ENCODE measurements at regions not wholly inside any gene's neighbourhood (a gene's known extent, or its start where the extent isn't known, plus 50 kb on each side); places are given as distances from the start of the nearest gene placed in this dataset.

DNA sequence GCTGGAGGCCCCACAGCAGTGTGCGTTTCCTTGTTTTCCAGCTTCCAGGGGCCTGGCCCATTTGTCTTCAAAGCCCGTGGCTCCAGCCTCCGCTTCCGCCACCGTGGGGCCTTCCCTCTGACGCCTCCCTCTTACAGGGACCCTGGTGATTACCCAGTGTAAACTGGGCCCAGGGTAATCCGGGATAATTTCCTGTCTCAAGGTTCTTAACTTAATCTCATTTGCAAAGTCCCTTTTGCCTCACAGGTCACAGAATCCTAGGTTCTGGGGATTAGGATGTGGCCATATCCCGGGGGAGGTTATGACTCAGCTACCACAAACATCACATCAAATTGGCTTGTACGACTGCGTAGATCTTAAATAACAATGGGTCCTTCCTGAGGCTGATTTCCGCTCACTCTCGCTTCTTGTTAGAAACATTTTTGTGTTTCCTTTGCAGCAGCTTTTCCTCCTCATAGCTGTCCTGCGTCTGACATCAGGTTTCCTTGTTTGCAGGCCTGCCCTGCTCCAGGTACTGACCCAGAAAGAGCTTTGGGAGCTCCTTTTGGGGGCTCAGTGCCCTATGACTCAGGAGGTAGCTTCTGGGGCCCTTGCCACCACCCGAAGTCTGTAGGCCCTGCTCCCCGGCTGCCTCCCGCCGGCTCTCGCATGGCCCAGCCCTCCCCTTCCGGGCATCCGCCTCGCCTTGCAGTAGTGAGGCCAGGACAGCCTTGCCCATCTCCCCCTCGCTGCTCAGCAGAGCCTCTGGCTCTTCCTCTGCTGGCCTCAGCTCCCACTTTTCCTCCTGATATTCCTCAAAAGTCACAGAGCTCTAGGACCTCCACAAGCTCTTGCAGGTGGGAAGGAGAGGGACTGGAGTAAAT lies 100.5 kb downstream of the ERMARD start:
- Histone ChIP-seq H3K4me3 (no peak overlapping the region), H3K9me3 (peaks cover 0 to 6% (median 0%) of the 10 kb centered on the region in 3 donors), H3K36me3 (no peaks in the 10 kb centered on the region), H3K4me1 (peaks cover 0 to 19% (median 7%) of the 10 kb centered on the region in 3 donors), H3K27me3 (no peaks in the 10 kb centered on the region), H3K27ac (peak overlapping the region in 3 of 4 donors; percentile 26 to 72 (median 72))
- intact Hi-C loops (cut with DNase I), result no loop called here
- no peak for DNase-seq
- TF ChIP-seq POLR2A (IDR thresholded peaks at IDR 0.05), result no peak
- TF ChIP-seq CTCF (IDR thresholded peaks at IDR 0.05), result no peak
- 48 to 54% methylated on average over 11 to 15 of the region's 22 CpGs for WGBS, 2 donors

DNA sequence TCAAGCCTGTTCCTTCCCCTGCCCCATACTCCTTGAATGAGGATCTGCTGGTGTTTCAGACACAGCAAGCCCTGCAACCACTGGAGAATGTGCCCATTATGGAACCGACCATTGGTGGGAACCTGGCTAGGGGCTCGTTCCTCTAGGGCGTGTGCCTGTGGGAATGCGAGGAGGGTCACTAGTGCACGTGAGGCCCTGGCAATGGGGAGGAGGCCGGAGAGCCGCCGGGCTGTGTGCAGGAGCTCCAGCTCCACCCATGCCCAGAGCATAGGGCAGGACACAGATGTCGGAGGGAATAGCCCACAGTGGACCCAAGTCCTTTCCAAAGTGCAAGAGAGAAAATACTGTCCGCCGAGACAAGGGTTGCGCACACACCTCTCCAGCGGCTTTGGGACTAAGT lies 99.3 kb downstream of the ERMARD start:
- no peaks in the 10 kb centered on the region for H3K9me3 ChIP-seq
- DNase-seq, result no peak
- no peak overlapping the region for H3K27ac ChIP-seq
- intact Hi-C loops (cut with DNase I), result no loop called here
- peaks cover 0 to 7% (median 0%) of the 10 kb centered on the region in 4 donors for H3K27me3 ChIP-seq
- no peak overlapping the region for H3K4me3 ChIP-seq
- TF ChIP-seq CTCF (IDR thresholded peaks at IDR 0.05), result no peak
- no peak for TF ChIP-seq POLR2A (IDR thresholded peaks at IDR 0.05)
- H3K36me3 ChIP-seq, result no peaks in the 10 kb centered on the region
- WGBS, 2 donors, result 100% methylated on average over 1 to 6 of the region's 13 CpGs
- peaks cover 0 to 19% (median 7%) of the 10 kb centered on the region in 3 donors for H3K4me1 ChIP-seq

DNA sequence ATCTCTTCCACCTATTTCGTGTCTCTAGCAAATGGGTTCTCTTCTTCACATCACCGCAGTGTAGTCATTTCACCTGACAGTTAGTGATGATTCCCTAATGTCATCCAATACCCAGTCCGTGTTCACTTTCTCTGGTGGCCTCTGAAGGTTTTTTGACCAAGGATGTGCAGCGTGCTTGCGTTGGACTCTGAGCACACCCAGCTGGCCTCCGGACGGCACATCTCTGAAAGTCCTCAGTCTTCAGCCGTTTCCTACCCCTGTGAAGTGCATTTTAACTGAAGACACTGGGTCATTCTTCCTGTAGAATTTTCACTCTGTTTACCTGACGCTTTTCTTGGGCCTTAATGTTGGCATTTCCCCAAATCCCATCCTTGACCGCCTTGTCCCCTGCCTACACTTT lies 98.7 kb downstream of the ERMARD start:
- Histone ChIP-seq H3K4me3 (no peak overlapping the region), H3K27ac (no peak overlapping the region), H3K36me3 (no peaks in the 10 kb centered on the region), H3K27me3 (peaks cover 0 to 7% (median 0%) of the 10 kb centered on the region in 4 donors), H3K9me3 (no peaks in the 10 kb centered on the region), H3K4me1 (peaks cover 0 to 19% (median 7%) of the 10 kb centered on the region in 3 donors)
- intact Hi-C loops (cut with DNase I), result no loop called here
- TF ChIP-seq CTCF (IDR thresholded peaks at IDR 0.05) (no peak), POLR2A (IDR thresholded peaks at IDR 0.05) (no peak)
- WGBS, 2 donors, result 88 to 90% methylated on average over 10 of the region's 10 CpGs
- DNase-seq, result no peak

GRCh38 chr6:169849396-169849795 lies 98.0 kb downstream of the ERMARD start:
- DNase-seq, result no peak
- TF ChIP-seq CTCF (IDR thresholded peaks at IDR 0.05), result no peak
- no peak for TF ChIP-seq POLR2A (IDR thresholded peaks at IDR 0.05)
- Histone ChIP-seq H3K4me3 (no peak overlapping the region), H3K36me3 (no peaks in the 10 kb centered on the region), H3K27me3 (peaks cover 0 to 12% (median 0%) of the 10 kb centered on the region in 4 donors), H3K4me1 (peaks cover 0 to 19% (median 7%) of the 10 kb centered on the region in 3 donors), H3K9me3 (no peaks in the 10 kb centered on the region), H3K27ac (no peak overlapping the region)
- intact Hi-C loops (cut with DNase I), result no loop called here
- WGBS, 2 donors, result 50 to 84% methylated on average over 2 to 8 of the region's 14 CpGs

- DNase-seq, result no peak
- no peak overlapping the region for H3K4me3 ChIP-seq
- peaks cover 0 to 19% (median 7%) of the 10 kb centered on the region in 3 donors for H3K4me1 ChIP-seq
- WGBS, 2 donors, result 88 to 96% methylated on average over 11 to 12 of the region's 13 CpGs
- H3K36me3 ChIP-seq, result no peaks in the 10 kb centered on the region
- no peak overlapping the region for H3K27ac ChIP-seq
- TF ChIP-seq CTCF (IDR thresholded peaks at IDR 0.05), result no peak
- TF ChIP-seq POLR2A (IDR thresholded peaks at IDR 0.05), result no peak
- H3K9me3 ChIP-seq, result no peaks in the 10 kb centered on the region
- intact Hi-C loops (cut with DNase I), result no loop called here
- H3K27me3 ChIP-seq, result peaks cover 0 to 12% (median 0%) of the 10 kb centered on the region in 4 donors
These were observed 97.5 kb downstream of the ERMARD start for GRCh38 chr6:169848946-169849345.
